ENCODE measurements at regions not wholly inside any gene's neighbourhood (a gene's known extent, or its start where the extent isn't known, plus 50 kb on each side); places are given as distances from the start of the nearest gene placed in this dataset.

GRCh38 chr9:8259028-8259427, 459.4 kb upstream of the DMAC1 start:
- no peak for ATAC-seq
- no peak for TF ChIP-seq PPARA (CRISPR knock-in tag; IDR thresholded peaks at IDR 0.05; ENCODE audit: borderline replicate concordance)
- no peak for TF ChIP-seq TCF4 (CRISPR knock-in tag; IDR thresholded peaks at IDR 0.05; ENCODE audit: borderline replicate concordance)
- no peak for TF ChIP-seq ISL1 (CRISPR knock-in tag; IDR thresholded peaks at IDR 0.05)
- TF ChIP-seq TOX (CRISPR knock-in tag; IDR thresholded peaks at IDR 0.05; ENCODE audit: borderline replicate concordance) = no peak
- TF ChIP-seq CSDC2 (CRISPR knock-in tag; IDR thresholded peaks at IDR 0.05) = no peak
- no peak for TF ChIP-seq ZC3H10 (CRISPR knock-in tag; IDR thresholded peaks at IDR 0.05)
- TF ChIP-seq RARB (CRISPR knock-in tag; IDR thresholded peaks at IDR 0.05) = no peak
- no peak for TF ChIP-seq ZNF8 (CRISPR knock-in tag; IDR thresholded peaks at IDR 0.05)
- TF ChIP-seq OSR1 (CRISPR knock-in tag; IDR thresholded peaks at IDR 0.05) = no peak
- TF ChIP-seq ZNF565 (CRISPR knock-in tag; conservative IDR thresholded peaks at IDR 0.05; ENCODE audit: low read depth) = no peak
- TF ChIP-seq BACH2 (CRISPR knock-in tag; IDR thresholded peaks at IDR 0.05; ENCODE audit: borderline replicate concordance) = no peak
- TF ChIP-seq, protein P1, sequence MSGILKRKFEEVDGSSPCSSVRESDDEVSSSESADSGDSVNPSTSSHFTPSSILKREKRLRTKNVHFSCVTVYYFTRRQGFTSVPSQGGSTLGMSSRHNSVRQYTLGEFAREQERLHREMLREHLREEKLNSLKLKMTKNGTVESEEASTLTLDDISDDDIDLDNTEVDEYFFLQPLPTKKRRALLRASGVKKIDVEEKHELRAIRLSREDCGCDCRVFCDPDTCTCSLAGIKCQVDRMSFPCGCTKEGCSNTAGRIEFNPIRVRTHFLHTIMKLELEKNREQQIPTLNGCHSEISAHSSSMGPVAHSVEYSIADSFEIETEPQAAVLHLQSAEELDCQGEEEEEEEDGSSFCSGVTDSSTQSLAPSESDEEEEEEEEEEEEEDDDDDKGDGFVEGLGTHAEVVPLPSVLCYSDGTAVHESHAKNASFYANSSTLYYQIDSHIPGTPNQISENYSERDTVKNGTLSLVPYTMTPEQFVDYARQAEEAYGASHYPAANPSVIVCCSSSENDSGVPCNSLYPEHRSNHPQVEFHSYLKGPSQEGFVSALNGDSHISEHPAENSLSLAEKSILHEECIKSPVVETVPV (CRISPR knock-in tag; IDR thresholded peaks at IDR 0.05) = no peak
- TF ChIP-seq SNAI2 (CRISPR knock-in tag; IDR thresholded peaks at IDR 0.05) = no peak
- no peak for TF ChIP-seq ESRRG (CRISPR knock-in tag; IDR thresholded peaks at IDR 0.05)
- TF ChIP-seq ARNTL (CRISPR knock-in tag; IDR thresholded peaks at IDR 0.05; ENCODE audit: borderline replicate concordance, low read depth) = no peak
- no peak for TF ChIP-seq ZFP30 (CRISPR knock-in tag; IDR thresholded peaks at IDR 0.05)
- no peak for TF ChIP-seq ZNF70 (CRISPR knock-in tag; IDR thresholded peaks at IDR 0.05)

GRCh38 chr9:8256880-8257279, 457.3 kb upstream of the DMAC1 start:
- TF ChIP-seq RARB (CRISPR knock-in tag; IDR thresholded peaks at IDR 0.05) (no peak), ZNF565 (CRISPR knock-in tag; conservative IDR thresholded peaks at IDR 0.05; ENCODE audit: low read depth) (no peak), ZFP3 (CRISPR knock-in tag; IDR thresholded peaks at IDR 0.05) (no peak), ZNF70 (CRISPR knock-in tag; IDR thresholded peaks at IDR 0.05) (no peak), GLIS3 (CRISPR knock-in tag; IDR thresholded peaks at IDR 0.05) (no peak), ZFP30 (CRISPR knock-in tag; IDR thresholded peaks at IDR 0.05) (no peak), ZNF8 (CRISPR knock-in tag; IDR thresholded peaks at IDR 0.05) (no peak), ESRRG (CRISPR knock-in tag; IDR thresholded peaks at IDR 0.05) (no peak), SNAI2 (CRISPR knock-in tag; IDR thresholded peaks at IDR 0.05) (no peak), TCF4 (CRISPR knock-in tag; IDR thresholded peaks at IDR 0.05; ENCODE audit: borderline replicate concordance) (no peak), ZC3H10 (CRISPR knock-in tag; IDR thresholded peaks at IDR 0.05) (no peak), ARNTL (CRISPR knock-in tag; IDR thresholded peaks at IDR 0.05; ENCODE audit: borderline replicate concordance, low read depth) (no peak), TSHZ2 (CRISPR knock-in tag; IDR thresholded peaks at IDR 0.05) (no peak), CSDC2 (CRISPR knock-in tag; IDR thresholded peaks at IDR 0.05) (no peak), OSR1 (CRISPR knock-in tag; IDR thresholded peaks at IDR 0.05) (no peak)
- TF ChIP-seq, protein P2, sequence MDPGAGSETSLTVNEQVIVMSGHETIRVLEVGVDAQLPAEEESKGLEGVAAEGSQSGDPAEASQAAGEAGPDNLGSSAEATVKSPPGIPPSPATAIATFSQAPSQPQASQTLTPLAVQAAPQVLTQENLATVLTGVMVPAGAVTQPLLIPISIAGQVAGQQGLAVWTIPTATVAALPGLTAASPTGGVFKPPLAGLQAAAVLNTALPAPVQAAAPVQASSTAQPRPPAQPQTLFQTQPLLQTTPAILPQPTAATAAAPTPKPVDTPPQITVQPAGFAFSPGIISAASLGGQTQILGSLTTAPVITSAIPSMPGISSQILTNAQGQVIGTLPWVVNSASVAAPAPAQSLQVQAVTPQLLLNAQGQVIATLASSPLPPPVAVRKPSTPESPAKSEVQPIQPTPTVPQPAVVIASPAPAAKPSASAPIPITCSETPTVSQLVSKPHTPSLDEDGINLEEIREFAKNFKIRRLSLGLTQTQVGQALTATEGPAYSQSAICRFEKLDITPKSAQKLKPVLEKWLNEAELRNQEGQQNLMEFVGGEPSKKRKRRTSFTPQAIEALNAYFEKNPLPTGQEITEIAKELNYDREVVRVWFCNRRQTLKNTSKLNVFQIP (CRISPR knock-in tag; IDR thresholded peaks at IDR 0.05; ENCODE audit: borderline replicate concordance, low read depth) = no peak
- TF ChIP-seq, protein P3, sequence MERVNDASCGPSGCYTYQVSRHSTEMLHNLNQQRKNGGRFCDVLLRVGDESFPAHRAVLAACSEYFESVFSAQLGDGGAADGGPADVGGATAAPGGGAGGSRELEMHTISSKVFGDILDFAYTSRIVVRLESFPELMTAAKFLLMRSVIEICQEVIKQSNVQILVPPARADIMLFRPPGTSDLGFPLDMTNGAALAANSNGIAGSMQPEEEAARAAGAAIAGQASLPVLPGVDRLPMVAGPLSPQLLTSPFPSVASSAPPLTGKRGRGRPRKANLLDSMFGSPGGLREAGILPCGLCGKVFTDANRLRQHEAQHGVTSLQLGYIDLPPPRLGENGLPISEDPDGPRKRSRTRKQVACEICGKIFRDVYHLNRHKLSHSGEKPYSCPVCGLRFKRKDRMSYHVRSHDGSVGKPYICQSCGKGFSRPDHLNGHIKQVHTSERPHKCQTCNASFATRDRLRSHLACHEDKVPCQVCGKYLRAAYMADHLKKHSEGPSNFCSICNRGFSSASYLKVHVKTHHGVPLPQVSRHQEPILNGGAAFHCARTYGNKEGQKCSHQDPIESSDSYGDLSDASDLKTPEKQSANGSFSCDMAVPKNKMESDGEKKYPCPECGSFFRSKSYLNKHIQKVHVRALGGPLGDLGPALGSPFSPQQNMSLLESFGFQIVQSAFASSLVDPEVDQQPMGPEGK (CRISPR knock-in tag; IDR thresholded peaks at IDR 0.05; ENCODE audit: borderline replicate concordance) = no peak
- no peak for ATAC-seq

DNA sequence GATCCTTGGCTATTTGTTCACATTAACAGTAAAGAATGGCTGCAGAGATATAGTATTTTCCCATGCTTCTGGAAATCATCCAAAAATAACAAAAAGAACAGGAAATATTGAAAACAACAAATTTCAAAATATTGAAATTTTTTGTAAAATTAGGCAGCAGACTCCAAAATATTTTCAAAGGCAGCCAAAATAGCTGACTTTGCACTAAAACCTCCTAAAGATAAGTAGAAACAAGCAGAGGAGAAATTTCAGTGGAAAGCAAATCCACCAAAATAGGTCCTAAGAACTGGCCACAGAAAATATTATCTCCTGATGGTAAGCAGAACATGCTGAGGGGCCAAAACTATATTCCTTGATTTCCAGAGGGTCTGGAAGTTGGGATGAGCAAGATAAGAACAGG, 456.3 kb upstream of the DMAC1 start:
- TF ChIP-seq, protein P1 (CRISPR knock-in tag; IDR thresholded peaks at IDR 0.05) = no peak
- TF ChIP-seq ISL1 (CRISPR knock-in tag; IDR thresholded peaks at IDR 0.05) (no peak), TSHZ2 (CRISPR knock-in tag; IDR thresholded peaks at IDR 0.05) (no peak), ESRRG (CRISPR knock-in tag; IDR thresholded peaks at IDR 0.05) (no peak), ZC3H10 (CRISPR knock-in tag; IDR thresholded peaks at IDR 0.05) (no peak), ZFP3 (CRISPR knock-in tag; IDR thresholded peaks at IDR 0.05) (no peak), ZNF565 (CRISPR knock-in tag; conservative IDR thresholded peaks at IDR 0.05; ENCODE audit: low read depth) (no peak)
- ATAC-seq = no peak

All from SK-N-SH treated with all-trans-retinoic acid at 6 μM for 48 hours (cell line).